OCI-LY7 (cell line): ENCODE measurements at regions not wholly inside any gene's neighbourhood (a gene's known extent, or its start where the extent isn't known, plus 50 kb on each side); places are given as distances from the start of the nearest gene placed in this dataset.
"Not testable (repeated sequence)": the region's sequence is repeated elsewhere in the genome, so short reads cannot be mapped to it uniquely, and the experiment has no call there.

Experiments
- BruUV-seq: library from RNA; stranded (reverse); fragments of 400-500 nt; replicated peaks from 2 replicates; lab custom pipeline; 2021; lab: Mats Ljungman, UMichigan
- CTCF ChIA-PET: fragments of 300-600 bp; sonication (Branson Sonifier 250); formaldehyde crosslinking; loops from one replicate; lab custom pipeline; 2022; ENCODE audit warnings: antibody characterized with exemption; ENCODE audit not compliant: unreplicated experiment; lab: Charles Lee
- POLR2A ChIA-PET: fragments of 300-600 bp; sonication (Branson Sonifier 250); formaldehyde crosslinking; loops from one replicate; lab custom pipeline; 2022; ENCODE audit warnings: antibody characterized with exemption; lab: Charles Lee
- DNase-seq: peaks from one replicate; pipeline ENCODE4 v3.0.0-alpha.2; 2015; ENCODE audit warnings: low spot score
- H2AFZ ChIP-seq: fragments of 200-600 bp; sonication (generic), shearing (Covaris generic); 2 replicates; pipeline ENCODE4 v1.6.1; 2014; ENCODE audit warnings: mild to moderate bottlenecking, antibody characterized with exemption, low read length, moderate library complexity
- H3K27ac ChIP-seq: fragments of 200-600 bp; sonication (generic); 2 replicates; pipeline ENCODE4 v1.5.1; 2014; ENCODE audit warnings: mixed run types, low read depth, mild to moderate bottlenecking, moderate library complexity, low read length, inconsistent platforms; ENCODE audit not compliant: poor library complexity, severe bottlenecking
- H3K36me3 ChIP-seq: fragments of 200-600 bp; sonication (generic); 2 replicates; pipeline ENCODE4 v1.6.1; 2014; ENCODE audit warnings: mild to moderate bottlenecking, antibody characterized with exemption, low read length, moderate library complexity, mixed read lengths; ENCODE audit not compliant: insufficient read depth
- H3K4me1 ChIP-seq: fragments of 200-600 bp; sonication (generic); 2 replicates; pipeline ENCODE4 v1.5.1; 2014; ENCODE audit warnings: mild to moderate bottlenecking, low read length; ENCODE audit not compliant: insufficient read depth, poor library complexity, severe bottlenecking
- H3K4me2 ChIP-seq: fragments of 200-600 bp; sonication (generic); 2 replicates; pipeline ENCODE4 v1.6.1; 2014; ENCODE audit warnings: mild to moderate bottlenecking, low read length
- H3K4me3 ChIP-seq: fragments of 200-600 bp; sonication (generic); 2 replicates; pipeline ENCODE4 v1.5.1; 2014; ENCODE audit warnings: mild to moderate bottlenecking, low read depth, low read length; ENCODE audit not compliant: poor library complexity, severe bottlenecking
- H3K79me2 ChIP-seq: fragments of 200-600 bp; sonication (generic); 2 replicates; pipeline ENCODE4 v1.6.1; 2016; ENCODE audit warnings: low read depth, mild to moderate bottlenecking, low read length, moderate library complexity, mixed read lengths; ENCODE audit not compliant: insufficient read depth
- H3K9me2 ChIP-seq: fragments of 200-600 bp; sonication (generic); 2 replicates; pipeline ENCODE4 v1.6.1; 2016; ENCODE audit warnings: mild to moderate bottlenecking, low read length, mixed read lengths; ENCODE audit not compliant: insufficient read depth
- H3K9me3 ChIP-seq: fragments of 200-600 bp; sonication (generic); 2 replicates; pipeline ENCODE4 v1.6.1; 2014; ENCODE audit warnings: mild to moderate bottlenecking, mixed run types, low read length, mixed read lengths
- H4K20me1 ChIP-seq: fragments of 200-600 bp; sonication (generic); 2 replicates; pipeline ENCODE4 v1.6.1; 2014; ENCODE audit warnings: mild to moderate bottlenecking, antibody characterized with exemption, low read length, moderate library complexity, mixed read lengths; ENCODE audit not compliant: insufficient read depth
- CTCF ChIP-seq: fragments of 200-600 bp; sonication (generic); conservative IDR thresholded peaks from 2 replicates; pipeline ENCODE4 v1.5.1; 2014; ENCODE audit warnings: mild to moderate bottlenecking, antibody characterized with exemption, low read length, moderate library complexity, mixed read lengths
- EZH2phosphoT487 ChIP-seq: fragments of 200-600 bp; sonication (generic); IDR thresholded peaks from 2 replicates; pipeline ENCODE4 v1.6.1; 2018; ENCODE audit warnings: low read depth, borderline replicate concordance, mild to moderate bottlenecking, mixed run types, antibody characterized with exemption, low read length, moderate library complexity, mixed read lengths
- intact Hi-C: fragments of 100-400 bp; cut with micrococcal nuclease; formaldehyde crosslinking; loops from one replicate; pipeline ENCODE4 v1.10.0; 2022; ENCODE audit not compliant: unreplicated experiment

DNA sequence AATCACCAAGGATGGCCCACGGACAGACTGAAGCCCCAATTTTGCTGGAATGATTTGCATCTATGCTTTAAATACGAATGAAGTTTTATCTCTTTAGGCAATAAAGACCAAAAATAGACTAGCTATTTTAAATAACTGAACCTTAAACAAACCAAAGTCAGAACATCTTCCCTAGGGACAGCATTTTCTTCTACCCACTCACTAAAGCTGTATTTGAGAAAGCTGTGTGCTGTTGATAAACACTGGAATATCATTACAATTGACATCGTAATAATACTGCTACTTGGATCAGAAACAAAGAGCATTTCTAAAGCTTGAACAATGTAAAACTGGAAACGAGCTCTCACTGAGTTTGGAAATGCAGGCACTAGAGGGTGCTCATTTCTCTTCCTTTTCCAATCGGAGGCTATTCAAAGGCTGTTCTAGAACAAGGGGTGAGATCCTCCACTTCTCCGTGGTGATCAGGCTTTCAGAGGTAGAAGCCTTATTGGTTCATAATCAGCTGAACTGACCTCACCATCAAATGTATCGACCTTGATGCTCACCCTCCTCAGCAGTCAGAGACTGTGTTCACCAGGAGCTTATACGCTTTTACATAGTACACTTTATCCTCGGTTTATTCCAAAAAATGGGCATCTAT, 225.3 kb upstream of the PRSS1 start:
- TF ChIP-seq EZH2phosphoT487: no peak
- TF ChIP-seq CTCF: 0 out of 2 replicates have a peak, but pooled peaks have one; percentile 14
- Histone ChIP-seq H3K79me2 (no peaks in the 10 kb centered on the region), H3K4me2 (no peak overlapping the region), H3K9me2 (no peaks in the 10 kb centered on the region), H3K4me1 (no peaks in the 10 kb centered on the region), H3K4me3 (no peak overlapping the region), H2AFZ (no peak overlapping the region), H4K20me1 (no peaks in the 10 kb centered on the region), H3K27ac (no peak overlapping the region), H3K36me3 (no peaks in the 10 kb centered on the region), H3K9me3 (no peaks in the 10 kb centered on the region)
- intact Hi-C loops: loop anchor here (5.0 kb wide), 1 partner anchor 62 kb away; no protein-coding TSS in a partner anchor
- ChIA-PET CTCF (interaction anchor here (1.4 kb wide), 1 partner anchor 62 kb away, joined by 3 read pairs; no protein-coding TSS in a partner anchor), POLR2A (interaction anchor here (1.1 kb wide), 1 partner anchor 51 kb away, joined by 3 read pairs; no protein-coding TSS in a partner anchor)
- no TSS peak for BruUV-seq
- no peak for DNase-seq

- no peak overlapping the region for H3K27ac ChIP-seq
- H4K20me1 ChIP-seq: no peaks in the 10 kb centered on the region
- no peak for DNase-seq
- H3K9me3 ChIP-seq: no peaks in the 10 kb centered on the region
- intact Hi-C loops: loop anchor here (5.0 kb wide), 1 partner anchor 60 kb away; no protein-coding TSS in a partner anchor
- H3K4me1 ChIP-seq: no peaks in the 10 kb centered on the region
- ChIA-PET POLR2A (no interaction called here), CTCF (interaction anchor here (1.4 kb wide), 1 partner anchor 61 kb away, joined by 3 read pairs; no protein-coding TSS in a partner anchor)
- H3K36me3 ChIP-seq: no peaks in the 10 kb centered on the region
- H3K79me2 ChIP-seq: no peaks in the 10 kb centered on the region
- TF ChIP-seq CTCF (no peak), EZH2phosphoT487 (no peak)
- no peak overlapping the region for H2AFZ ChIP-seq
- no TSS peak for BruUV-seq
- H3K4me2 ChIP-seq: no peak overlapping the region
- H3K4me3 ChIP-seq: no peak overlapping the region
- no peaks in the 10 kb centered on the region for H3K9me2 ChIP-seq
Observed at GRCh38 chr7:142522735-142523134, 226.5 kb upstream of the PRSS1 start.

- CTCF ChIA-PET, H3K4me1 ChIP-seq, H4K20me1 ChIP-seq, H3K9me3 ChIP-seq, H3K36me3 ChIP-seq, H3K4me2 ChIP-seq, H3K79me2 ChIP-seq, H2AFZ ChIP-seq, H3K4me3 ChIP-seq, BruUV-seq, H3K9me2 ChIP-seq, H3K27ac ChIP-seq: not testable (repeated sequence)
- TF ChIP-seq CTCF: 0 out of 2 replicates have a peak, but pooled peaks have one; percentile 46
- DNase-seq: peak; percentile 7
- POLR2A ChIA-PET: interaction anchor here (0.9 kb wide), 1 partner anchor 67 kb away, joined by 3 read pairs; no protein-coding TSS in a partner anchor
- intact Hi-C loops: loop anchor here (5.0 kb wide), 1 partner anchor 59 kb away; no protein-coding TSS in a partner anchor
Observed at GRCh38 chr7:142520885-142521284, 228.4 kb upstream of the PRSS1 start.

GRCh38 chr7:142520455-142520854, 228.8 kb upstream of the PRSS1 start:
- CTCF ChIA-PET, H3K79me2 ChIP-seq, H3K9me2 ChIP-seq, H3K9me3 ChIP-seq, H4K20me1 ChIP-seq, H2AFZ ChIP-seq, H3K4me3 ChIP-seq, H3K4me1 ChIP-seq, H3K27ac ChIP-seq, DNase-seq, BruUV-seq, POLR2A ChIA-PET, H3K4me2 ChIP-seq, H3K36me3 ChIP-seq: not testable (repeated sequence)
- intact Hi-C loops: loop anchor here (5.0 kb wide), 1 partner anchor 58 kb away; no protein-coding TSS in a partner anchor
